ENCODE measurements at regions not wholly inside any gene's neighbourhood (a gene's known extent, or its start where the extent isn't known, plus 50 kb on each side); places are given as distances from the start of the nearest gene placed in this dataset.

DNA sequence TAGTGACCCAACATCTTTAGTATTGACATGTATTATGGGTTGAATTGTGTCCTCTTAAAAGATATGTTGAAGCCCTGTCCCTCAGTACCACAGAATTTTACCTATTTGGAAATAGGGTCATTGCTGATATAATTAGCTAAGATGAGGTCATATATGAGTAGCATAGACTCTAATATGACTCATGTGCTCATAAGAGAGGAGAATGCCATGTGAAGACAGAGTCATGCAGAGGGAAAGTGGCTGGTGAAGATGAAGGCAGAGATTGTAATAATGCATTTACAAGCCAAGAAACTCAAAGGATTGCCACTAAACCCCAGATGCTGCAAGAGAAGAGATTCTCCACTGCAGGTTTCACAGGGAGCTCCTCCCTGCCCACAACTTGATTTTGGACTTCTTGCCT is 496.4 kb downstream of the KIF20B start:
- TF ChIP-seq, protein P1, sequence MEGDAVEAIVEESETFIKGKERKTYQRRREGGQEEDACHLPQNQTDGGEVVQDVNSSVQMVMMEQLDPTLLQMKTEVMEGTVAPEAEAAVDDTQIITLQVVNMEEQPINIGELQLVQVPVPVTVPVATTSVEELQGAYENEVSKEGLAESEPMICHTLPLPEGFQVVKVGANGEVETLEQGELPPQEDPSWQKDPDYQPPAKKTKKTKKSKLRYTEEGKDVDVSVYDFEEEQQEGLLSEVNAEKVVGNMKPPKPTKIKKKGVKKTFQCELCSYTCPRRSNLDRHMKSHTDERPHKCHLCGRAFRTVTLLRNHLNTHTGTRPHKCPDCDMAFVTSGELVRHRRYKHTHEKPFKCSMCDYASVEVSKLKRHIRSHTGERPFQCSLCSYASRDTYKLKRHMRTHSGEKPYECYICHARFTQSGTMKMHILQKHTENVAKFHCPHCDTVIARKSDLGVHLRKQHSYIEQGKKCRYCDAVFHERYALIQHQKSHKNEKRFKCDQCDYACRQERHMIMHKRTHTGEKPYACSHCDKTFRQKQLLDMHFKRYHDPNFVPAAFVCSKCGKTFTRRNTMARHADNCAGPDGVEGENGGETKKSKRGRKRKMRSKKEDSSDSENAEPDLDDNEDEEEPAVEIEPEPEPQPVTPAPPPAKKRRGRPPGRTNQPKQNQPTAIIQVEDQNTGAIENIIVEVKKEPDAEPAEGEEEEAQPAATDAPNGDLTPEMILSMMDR (IDR thresholded peaks at IDR 0.05; ENCODE audit: insufficient read depth, low read length, severe bottlenecking): no peak
- no peaks in the 10 kb centered on the region for H3K36me3 ChIP-seq (ENCODE audit: control insufficient read depth, insufficient read depth, low read length)
- peak; percentile 90 for DNase-seq (ENCODE audit: low read depth)
- no peaks in the 10 kb centered on the region for H3K27me3 ChIP-seq (ENCODE audit: control insufficient read depth, insufficient read depth, low read length)
- no peak for FAIRE-seq
- no peak overlapping the region for H3K4me3 ChIP-seq (ENCODE audit: low read depth, low read length)

DNA sequence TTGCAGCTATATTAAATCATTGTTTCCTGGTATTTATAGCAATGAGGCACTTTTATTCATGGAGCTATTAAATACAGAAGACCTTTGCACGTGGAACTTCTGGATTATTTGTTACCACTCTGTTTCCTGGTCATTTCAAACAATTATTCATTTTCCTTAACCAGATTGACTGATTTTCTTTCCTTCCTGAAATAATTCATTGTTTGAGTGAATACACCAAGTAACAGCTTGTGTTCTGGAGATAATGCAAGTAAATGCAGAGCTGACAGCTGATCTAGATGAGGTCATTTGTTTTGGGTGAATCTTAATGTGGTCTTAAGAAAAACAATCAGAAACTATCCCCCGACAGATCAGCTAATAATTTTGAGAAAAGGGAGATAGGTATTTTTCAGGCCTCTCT is 497.7 kb downstream of the KIF20B start:
- H3K36me3 ChIP-seq (ENCODE audit: control insufficient read depth, insufficient read depth, low read length): no peaks in the 10 kb centered on the region
- no peak for FAIRE-seq

DNA sequence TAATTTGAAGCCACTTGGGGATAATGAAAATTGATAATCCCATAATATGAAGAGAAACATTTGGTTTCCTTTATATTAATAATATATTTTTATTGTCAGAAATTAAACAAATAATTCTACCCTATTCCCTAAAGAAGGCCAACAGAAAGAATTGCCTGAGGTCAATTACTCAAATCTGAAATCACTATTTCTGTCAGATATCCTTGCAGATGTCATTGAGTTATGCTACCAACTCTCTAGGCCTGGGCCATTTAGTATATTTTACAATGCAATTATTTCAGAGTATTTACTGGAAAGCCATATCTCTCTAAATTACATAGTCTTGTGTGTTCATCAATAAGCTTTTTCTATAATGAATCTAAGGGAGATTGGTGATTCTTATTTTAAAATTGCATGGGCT is 498.1 kb downstream of the KIF20B start:
- no peaks in the 10 kb centered on the region for H3K27me3 ChIP-seq (ENCODE audit: control insufficient read depth, insufficient read depth, low read length)
- TF ChIP-seq, protein P1 (IDR thresholded peaks at IDR 0.05; ENCODE audit: insufficient read depth, low read length, severe bottlenecking): no peak
- FAIRE-seq: no peak

More for the DNA sequence above, 497.7 kb downstream of the KIF20B start:
- no peaks in the 10 kb centered on the region for H3K27me3 ChIP-seq (ENCODE audit: control insufficient read depth, insufficient read depth, low read length)
- DNase-seq (ENCODE audit: low read depth): no peak
- H3K4me3 ChIP-seq (ENCODE audit: low read depth, low read length): no peak overlapping the region
- TF ChIP-seq, protein P1 (IDR thresholded peaks at IDR 0.05; ENCODE audit: insufficient read depth, low read length, severe bottlenecking): no peak

DNA sequence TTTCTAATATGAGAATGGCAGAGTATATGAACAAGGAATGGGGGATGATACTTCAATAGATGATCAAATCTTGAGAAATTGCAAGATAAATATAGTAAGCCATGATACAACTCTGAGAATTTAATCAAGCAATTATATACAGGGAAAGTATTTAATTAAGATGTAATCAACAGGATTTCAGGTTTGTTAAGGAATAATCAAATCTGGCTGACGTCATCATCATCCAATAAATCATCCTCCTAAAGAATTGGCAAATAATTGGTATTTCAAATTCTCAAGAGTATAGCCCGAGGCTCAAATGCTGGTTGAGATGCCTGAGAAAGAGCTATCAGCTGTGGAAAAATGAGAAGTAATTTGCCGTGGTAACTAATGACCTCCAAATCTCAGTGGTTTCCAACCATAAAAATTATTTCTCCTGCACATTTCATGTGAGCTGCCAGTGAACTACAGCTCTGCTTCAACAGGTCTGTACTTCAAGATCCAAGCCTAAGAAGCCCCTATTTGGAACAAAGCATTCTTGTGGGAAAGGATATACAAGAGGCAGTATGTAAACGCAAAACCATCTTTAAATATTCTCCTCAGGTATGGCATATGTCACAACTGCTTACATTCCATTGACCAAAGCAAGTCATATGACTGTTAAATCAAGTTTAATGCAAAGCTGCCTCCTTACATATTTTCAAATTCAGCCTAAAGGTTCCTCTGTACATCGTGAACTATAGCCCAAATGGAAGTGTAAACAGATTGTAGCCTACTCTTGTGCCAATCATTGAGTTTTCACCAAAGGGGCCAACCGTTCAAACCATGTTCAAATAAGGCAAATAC is 503.0 kb downstream of the KIF20B start:
- TF ChIP-seq, protein P1 (IDR thresholded peaks at IDR 0.05; ENCODE audit: insufficient read depth, low read length, severe bottlenecking): no peak
- H3K36me3 ChIP-seq (ENCODE audit: control insufficient read depth, insufficient read depth, low read length): no peaks in the 10 kb centered on the region
- no peak for FAIRE-seq
- DNase-seq (ENCODE audit: low read depth): no peak
- H3K4me3 ChIP-seq (ENCODE audit: low read depth, low read length): no peak overlapping the region
- H3K27me3 ChIP-seq (ENCODE audit: control insufficient read depth, insufficient read depth, low read length): no peaks in the 10 kb centered on the region

More for the DNA sequence above, 498.1 kb downstream of the KIF20B start:
- no peaks in the 10 kb centered on the region for H3K36me3 ChIP-seq (ENCODE audit: control insufficient read depth, insufficient read depth, low read length)
- no peak for DNase-seq (ENCODE audit: low read depth)
- H3K4me3 ChIP-seq (ENCODE audit: low read depth, low read length): no peak overlapping the region

DNA sequence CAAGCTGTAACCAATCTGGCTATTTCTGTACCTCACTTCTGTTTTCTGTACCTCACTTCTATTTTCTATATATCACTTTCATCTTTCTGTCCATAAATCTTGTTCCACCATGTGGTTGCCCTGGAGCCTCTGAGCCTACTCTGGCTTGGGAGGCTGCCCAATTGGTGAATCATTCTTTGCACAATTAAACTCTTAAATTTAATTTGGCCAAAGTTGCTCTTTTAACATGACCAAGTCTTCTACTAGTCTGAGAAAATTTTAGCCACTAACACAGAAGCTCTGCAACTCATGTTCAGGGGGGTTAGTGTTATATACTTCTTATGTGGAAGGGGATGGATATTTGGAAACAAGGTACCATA is 503.5 kb downstream of the KIF20B start:
- Histone ChIP-seq H3K4me3 (ENCODE audit: low read depth, low read length) (no peak overlapping the region), H3K36me3 (ENCODE audit: control insufficient read depth, insufficient read depth, low read length) (no peaks in the 10 kb centered on the region), H3K27me3 (ENCODE audit: control insufficient read depth, insufficient read depth, low read length) (no peaks in the 10 kb centered on the region)
- FAIRE-seq (no peak), DNase-seq (ENCODE audit: low read depth) (peak; percentile 57)
- TF ChIP-seq, protein P1 (IDR thresholded peaks at IDR 0.05; ENCODE audit: insufficient read depth, low read length, severe bottlenecking): no peak

DNA sequence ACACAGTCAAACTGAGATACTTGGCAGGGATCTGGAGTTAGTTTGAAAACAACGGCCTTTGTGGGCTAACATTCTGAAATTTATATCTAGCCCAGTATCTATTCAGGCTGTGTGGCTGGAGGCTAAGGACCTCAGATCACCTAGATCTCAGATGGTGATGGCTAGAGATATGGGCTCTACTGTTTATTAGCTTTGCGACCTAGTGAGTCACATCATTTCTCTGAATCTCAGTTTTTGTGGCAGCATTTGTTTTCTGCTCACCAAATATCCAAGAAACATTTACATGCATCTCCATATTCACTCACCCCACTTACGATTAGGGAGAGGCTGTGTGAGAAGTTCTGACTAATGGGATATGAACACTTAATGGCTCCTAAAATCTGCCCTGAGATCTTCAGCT is 503.9 kb downstream of the KIF20B start:
- Histone ChIP-seq H3K4me3 (ENCODE audit: low read depth, low read length) (no peak overlapping the region), H3K36me3 (ENCODE audit: control insufficient read depth, insufficient read depth, low read length) (no peaks in the 10 kb centered on the region), H3K27me3 (ENCODE audit: control insufficient read depth, insufficient read depth, low read length) (no peaks in the 10 kb centered on the region)
- FAIRE-seq (no peak), DNase-seq (ENCODE audit: low read depth) (no peak)
- TF ChIP-seq, protein P1 (IDR thresholded peaks at IDR 0.05; ENCODE audit: insufficient read depth, low read length, severe bottlenecking): no peak
